ENCODE measurements at regions not wholly inside any gene's neighbourhood (a gene's known extent, or its start where the extent isn't known, plus 50 kb on each side); places are given as distances from the start of the nearest gene placed in this dataset.
"Not testable (repeated sequence)": the region's sequence is repeated elsewhere in the genome, so short reads cannot be mapped to it uniquely, and the experiment has no call there.

DNA sequence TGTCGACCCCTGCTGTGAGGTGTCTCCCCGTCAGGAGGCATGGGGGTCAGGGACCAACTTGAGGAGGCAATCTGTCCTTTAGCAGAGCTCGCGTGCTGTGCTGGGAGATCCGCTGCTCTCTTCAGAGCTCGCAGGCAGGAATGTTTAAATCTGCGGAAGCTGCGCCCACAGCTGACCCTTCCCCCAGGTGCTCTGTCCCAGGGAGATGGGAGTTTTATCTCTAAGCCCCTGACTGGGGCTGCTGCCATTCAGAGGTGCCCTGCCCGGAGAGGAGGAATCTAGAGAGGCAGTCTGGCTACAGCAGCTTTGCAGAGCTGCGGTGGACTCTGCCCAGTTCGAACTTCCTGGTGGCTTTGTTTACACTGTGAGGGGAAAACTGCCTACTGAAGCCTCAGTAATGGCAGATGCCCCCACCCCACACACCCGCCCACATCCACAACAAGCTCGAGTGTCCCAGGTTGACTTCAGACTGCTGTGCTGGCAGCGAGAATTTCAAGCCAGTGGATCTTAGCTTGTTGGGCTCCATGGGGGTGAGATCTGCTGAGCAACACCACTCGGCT, 133.1 kb downstream of the CENPC start:
- not testable (repeated sequence) for DNase-seq (ENCODE audit: low read depth in 4 of 4, low spot score in 3 of 4)

DNA sequence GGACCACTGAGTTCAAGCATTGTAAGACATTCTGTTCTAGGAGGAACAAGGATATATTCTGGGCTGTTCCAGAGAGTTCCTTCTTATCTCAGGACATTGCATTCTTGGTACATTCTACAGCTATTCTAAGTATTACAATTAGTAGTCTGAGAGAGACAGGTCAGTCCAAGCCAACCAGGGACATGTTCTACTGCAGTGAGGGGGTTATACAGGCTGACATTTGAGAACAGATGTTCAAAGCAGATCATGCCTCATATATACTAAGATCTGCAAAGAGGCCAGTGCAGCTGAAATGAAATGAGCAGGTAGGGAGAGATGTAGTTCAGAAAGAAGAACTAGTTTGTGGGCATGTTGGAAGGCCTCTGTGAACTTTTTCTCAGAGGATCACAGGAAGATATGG, 142.0 kb downstream of the CENPC start:
- DNase-seq (ENCODE audit: low read depth in 4 of 4, low spot score in 3 of 4): no peak

DNA sequence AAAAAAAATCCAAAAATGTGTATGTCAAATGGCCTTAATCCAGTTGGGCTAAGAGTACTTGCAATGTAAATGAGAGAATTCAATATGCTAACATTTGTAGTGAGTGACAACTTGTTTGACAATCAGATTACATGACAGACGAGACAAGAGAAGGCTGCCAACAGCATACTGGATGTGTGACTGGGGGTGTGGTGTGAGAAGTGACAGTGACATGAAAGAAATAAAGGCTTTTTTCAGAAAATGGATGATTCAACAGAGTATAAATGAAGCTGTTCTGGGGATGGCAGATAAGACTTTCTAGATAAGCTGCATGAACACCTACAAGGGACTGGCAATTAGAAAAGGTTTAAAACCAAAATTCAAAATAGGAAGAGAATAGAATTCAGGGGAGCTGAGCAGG, 143.4 kb downstream of the CENPC start:
- DNase-seq (ENCODE audit: low read depth in 4 of 4, low spot score in 3 of 4): no peak

DNA sequence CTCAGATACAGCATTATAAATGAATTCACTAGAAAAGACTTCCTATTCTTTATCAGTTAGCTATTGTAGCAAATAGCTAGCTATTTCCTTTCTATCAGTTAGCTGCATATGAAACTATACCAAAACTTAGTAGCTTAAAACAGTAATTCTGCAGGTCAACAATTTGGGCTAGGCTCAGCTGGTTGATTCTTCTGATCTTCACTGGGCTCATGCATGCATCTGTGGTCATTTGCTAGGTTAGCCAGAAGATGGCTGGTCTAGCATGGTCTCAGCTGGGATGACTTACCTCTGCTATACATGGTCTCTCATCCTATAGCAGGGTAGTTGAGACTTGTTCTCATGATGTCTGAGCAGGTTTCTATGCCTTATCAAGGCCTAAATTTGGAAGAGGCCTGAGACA, 147.4 kb downstream of the CENPC start:
- DNase-seq (ENCODE audit: low read depth in 4 of 4, low spot score in 3 of 4): no peak

DNA sequence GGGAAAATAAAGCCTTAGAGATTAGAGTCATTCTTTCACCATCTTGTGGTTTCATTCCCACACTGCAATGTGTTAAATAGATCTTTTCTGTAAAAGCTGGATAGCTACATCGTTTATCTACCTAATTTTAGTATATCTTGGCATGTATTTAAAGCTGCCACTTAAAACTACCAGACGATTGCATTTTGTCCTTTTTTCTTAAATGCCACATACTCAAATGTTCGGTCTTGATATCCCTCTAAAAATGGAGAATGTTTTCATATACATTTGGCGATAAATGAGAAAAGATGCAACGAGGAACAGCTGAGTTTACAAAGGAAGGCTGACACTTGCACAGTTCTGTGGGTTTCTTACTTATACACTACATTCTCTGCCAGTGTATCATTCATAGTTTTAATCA, 148.3 kb downstream of the CENPC start:
- DNase-seq (ENCODE audit: low read depth in 4 of 4, low spot score in 3 of 4): no peak

DNA sequence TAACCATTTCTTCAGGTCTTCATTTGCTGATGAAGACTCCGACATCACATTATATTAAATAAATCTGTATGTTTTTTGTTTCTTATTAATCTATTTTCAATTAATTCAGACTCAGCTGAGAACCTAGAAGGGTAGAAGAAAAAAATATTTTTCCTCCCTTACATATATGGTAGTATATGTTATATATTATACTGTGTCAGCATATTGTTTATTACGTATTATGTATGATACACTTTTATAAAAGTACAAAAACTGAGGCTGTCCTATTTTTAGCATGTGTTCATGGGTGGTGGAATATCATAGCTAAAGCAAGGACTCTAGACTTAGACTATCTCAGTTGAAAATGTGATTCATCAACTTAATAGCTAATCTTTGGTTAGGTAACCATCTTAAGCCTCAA, 149.3 kb downstream of the CENPC start:
- no peak for DNase-seq (ENCODE audit: low read depth in 4 of 4, low spot score in 3 of 4)

DNA sequence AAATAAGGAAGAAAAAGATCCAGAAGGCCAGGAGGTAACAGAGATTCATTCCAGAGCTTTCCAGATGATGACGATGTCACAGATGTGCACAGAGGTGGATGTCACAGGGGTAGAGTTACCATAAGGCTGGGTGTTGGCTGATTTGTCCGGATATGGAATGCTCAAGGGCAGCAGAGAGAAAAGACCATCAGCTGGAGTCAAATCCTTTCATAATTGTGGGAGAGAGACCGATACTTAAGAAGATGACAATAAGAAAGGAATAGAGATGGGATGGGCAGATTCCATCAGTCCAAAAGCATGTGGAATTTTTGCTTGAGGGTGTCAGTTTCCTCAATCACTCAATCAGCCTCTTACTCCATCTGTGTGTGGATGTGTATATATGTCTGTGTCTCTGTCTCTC, 150.4 kb downstream of the CENPC start:
- no peak for DNase-seq (ENCODE audit: low read depth in 4 of 4, low spot score in 3 of 4)

DNA sequence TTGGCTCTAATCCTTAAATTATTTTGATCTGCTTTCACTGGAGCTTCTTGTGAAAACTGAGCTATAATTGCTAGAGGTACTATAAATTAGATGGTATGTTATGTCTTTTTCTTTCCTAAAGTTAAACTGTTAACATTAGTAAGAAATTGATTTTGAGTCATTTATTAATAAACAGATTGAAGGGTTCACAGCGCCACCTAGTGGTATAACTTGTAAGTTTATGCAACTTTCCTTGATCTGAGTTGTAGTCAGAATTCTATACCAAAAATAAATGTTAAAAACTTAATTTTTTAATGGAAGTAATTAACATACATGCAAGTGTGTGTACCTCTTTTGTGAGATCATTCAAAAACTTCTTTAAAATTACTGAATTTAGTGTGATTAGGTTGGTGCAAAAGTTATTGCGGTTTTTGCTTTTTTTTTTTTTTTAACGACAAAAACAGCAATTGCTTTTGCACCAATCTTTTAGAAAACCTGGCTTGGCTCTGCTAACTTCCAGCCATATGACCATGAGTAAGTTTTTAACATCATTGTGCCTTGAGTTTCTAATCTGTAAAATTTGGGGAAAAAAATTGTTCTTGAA, 151.5 kb downstream of the CENPC start:
- DNase-seq (ENCODE audit: low read depth in 4 of 4, low spot score in 3 of 4): peak; percentile 15 to 28 (median 24)

DNA sequence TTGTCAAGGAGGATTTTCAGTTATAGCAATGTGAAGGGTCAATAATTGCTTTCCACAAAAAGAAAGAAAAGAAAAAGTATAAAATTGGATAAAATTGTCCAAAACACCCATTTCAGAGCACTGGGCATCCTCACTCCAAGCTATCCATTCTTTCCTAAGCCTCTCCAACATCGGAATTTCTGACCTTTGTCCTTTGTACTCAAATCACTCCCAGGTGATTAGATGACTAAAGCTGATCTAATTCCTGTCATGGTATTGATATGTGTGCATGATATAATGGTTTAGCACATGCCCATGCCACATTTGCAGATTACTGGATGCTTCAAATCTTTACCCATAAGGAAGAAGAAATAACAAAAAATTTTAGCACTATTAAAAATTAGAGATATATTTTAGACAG, 152.3 kb downstream of the CENPC start:
- no peak for DNase-seq (ENCODE audit: low read depth in 4 of 4, low spot score in 3 of 4)

DNA sequence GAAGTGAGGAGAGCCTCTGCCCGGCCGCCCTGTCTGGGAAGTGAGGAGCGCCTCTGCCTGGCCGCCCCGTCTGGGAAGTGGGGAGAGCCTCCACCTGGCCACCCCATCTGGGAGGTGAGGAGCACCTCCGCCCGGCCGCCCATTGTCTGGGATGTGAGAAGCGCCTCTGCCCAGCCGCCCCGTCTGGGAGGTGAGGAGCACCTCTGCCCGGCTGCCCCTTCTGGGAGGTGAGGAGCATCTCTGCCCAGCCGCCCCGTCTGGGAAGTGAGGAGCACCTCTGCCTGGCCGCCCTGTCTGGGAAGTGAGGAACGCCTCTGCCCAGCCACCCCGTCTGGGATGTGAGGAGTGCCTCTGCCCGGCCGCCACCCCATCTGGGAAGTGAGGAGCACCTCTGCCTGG, 163.9 kb downstream of the CENPC start:
- DNase-seq (ENCODE audit: low read depth in 4 of 4, low spot score in 3 of 4): not testable (repeated sequence)

DNA sequence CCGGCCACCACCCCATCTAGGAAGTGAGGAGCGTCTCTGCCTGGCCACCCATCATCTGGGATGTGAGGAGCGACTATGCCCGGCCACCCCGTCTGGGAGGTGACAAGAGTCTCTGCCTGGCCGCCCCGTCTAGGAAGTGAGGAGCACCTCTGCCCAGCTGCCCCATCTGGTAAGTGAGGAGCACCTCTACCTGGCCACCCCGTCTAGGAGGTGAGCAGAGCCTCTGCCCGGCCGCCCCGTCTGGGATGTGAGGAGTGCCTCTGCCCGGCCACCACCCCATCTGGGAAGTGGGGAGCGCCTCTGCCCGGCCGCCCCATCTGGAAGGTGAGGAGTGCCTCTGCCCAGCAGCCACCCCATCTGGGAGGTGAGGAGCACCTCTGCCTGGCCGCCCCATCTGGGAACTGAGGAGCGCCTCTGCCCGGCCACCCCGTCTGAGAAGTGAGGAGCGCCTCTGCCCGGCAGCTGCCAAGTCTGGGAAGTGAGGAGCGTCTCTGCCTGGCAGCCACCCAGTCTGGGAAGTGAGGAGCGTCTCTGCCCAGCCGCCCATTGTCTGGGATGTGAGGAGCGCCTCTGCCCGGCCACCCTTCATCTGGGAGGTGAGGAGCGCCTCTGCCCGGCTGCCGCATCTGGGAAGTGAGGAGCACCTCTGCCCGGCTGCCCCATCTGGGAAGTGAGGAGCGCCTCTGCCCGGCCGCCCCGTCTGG, 164.4 kb downstream of the CENPC start:
- DNase-seq (ENCODE audit: low read depth in 4 of 4, low spot score in 3 of 4): not testable (repeated sequence)

DNA sequence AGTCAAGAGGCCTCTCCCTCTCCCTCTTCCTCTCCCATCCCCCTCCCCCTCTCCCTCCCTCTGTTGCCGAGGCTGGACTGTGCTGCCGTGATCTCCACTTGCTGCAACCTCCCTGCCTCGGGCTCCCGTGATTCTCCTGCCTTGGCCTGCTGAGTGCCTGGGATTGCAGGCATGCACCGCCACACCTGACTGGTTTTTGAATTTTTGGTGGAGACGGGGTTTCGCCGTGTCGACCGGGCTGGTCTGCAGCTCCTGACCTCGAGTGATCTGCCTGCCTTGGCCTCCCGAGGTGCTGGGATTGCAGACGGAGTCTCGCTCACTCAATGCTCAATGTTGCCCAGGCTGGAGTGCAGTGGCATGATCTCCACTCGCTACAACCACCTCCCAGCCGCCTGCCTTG, 165.1 kb downstream of the CENPC start:
- no peak for DNase-seq (ENCODE audit: low read depth in 4 of 4, low spot score in 3 of 4)

DNA sequence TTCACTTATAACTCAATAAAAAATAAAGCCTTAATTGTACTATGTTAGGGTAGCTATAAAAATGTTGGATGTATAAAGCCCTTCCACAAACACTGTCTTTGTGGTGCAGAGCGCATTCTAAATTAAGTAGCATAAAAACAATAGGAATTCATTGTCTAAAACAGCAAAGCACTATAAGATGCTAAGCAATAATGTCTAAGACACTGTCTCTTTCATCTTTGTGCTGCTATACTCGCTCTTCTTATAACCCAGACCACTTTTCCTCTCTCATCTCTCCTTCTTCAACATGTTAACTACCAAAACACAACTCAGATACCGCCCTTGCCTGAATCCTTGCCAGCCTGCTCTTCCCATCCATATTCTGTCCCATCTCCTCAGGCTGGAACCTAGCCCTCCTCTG, 170.0 kb downstream of the CENPC start:
- no peak for DNase-seq (ENCODE audit: low read depth in 4 of 4, low spot score in 3 of 4)

DNA sequence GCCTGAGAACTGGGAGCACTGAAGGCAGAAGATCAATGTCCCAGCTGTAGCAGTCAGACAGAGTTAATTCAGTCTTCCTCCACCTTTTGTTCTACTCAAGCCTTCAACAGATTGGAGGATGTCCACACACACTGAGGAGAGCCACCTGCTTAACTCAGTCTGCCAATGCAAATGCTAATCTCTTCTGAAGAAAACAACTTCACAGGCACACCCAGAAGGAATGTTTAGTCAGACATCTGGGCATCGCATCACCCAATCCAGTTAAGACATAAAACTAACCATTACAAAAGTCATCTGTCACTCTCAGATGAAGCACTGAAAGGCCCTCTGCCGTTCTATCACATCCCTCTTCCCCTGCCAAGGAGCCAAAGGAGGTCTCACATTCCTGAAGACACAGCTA, 173.7 kb downstream of the CENPC start:
- no peak for DNase-seq (ENCODE audit: low read depth in 4 of 4, low spot score in 3 of 4)

DNA sequence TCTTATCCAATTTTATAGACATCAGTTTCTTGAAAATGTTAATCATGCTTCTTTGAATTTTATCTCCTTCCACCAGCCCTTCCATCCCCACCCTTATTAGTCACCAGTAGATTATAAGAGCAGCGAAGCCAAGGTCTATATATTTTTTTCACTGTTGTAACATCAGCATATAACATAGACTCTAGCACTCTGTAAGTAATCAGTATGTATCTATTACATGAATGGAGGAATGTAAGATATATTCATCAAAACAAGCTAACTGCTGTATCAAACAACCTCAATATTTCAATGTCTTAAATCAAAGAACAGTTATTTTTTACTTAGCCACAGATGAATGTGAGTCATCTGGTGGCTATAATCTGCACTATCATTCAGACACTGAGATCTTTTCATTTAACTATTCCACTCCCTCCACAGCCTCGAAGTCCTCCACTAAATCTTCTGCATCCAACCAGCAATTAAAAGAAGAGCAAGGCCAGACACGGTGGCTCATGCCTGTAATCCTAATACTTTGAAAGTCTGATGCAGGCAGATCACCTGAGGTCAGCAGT, 178.9 kb downstream of the CENPC start:
- no peak for DNase-seq (ENCODE audit: low read depth in 4 of 4, low spot score in 3 of 4)

DNA sequence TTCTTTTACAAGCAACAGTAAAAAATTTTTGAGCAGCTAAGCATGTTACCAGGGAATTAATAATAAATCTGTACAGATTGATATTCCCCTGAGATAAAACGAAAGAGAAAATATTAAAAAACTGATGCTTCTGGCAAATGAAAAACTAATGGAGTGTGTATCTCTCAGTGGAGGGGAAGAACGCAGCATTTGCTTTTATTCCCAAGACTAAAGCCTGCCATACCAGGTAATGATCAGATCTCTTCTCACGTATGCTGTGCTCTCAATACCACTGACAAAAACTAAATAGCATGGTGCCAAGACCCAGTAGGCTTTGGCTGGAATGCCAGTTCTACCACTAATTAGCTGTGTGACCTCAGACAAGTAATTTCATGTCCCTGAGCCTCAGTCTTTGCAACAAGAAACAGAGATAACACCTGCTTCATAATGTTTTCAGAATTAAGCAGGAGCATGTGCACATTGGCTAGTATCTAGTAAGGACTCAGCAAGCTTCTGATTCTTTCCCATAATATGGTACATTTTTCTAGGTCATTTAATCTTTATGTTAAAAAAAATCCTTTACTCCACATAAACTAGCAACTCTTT, 179.6 kb downstream of the CENPC start:
- no peak for DNase-seq (ENCODE audit: low read depth in 4 of 4, low spot score in 3 of 4)

DNA sequence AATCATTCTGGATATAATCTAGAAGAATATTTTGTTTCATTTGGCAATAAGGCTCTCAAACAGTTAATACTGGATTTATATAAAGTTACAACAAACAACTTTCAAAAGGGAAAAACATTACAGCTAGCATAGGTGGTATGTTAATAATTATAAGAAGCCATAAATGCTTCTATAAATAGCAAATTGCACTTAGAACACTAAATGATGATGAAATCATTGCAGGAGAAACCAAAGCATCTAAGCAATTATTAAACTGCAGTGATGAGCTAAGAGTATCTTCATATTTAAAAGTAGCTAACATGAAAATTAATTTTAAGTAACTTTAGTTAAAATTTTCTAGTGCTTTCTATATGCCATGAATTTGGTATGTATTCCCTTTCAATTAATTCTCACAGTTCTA, 189.5 kb downstream of the CENPC start:
- no peak for DNase-seq (ENCODE audit: low read depth in 4 of 4, low spot score in 3 of 4)

DNA sequence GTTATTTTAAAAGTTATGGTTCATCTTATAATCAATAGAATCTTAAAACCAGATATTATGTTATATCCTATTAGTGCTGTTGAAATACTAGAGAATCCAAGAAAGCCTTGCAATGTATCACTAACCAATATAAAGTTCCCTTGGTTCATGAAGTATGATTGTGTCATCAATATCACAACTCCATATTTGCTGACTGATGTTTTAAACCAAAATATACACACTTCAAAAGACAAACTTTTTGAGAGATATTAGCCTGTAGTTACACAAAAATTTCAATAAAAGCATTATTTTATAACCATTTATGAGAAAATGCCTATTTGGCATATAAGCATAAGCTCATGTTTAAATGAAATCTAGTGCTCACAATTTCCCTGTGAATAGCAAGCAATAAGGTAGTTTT, 198.6 kb downstream of the CENPC start:
- no peak for DNase-seq (ENCODE audit: low read depth in 4 of 4, low spot score in 3 of 4)

DNA sequence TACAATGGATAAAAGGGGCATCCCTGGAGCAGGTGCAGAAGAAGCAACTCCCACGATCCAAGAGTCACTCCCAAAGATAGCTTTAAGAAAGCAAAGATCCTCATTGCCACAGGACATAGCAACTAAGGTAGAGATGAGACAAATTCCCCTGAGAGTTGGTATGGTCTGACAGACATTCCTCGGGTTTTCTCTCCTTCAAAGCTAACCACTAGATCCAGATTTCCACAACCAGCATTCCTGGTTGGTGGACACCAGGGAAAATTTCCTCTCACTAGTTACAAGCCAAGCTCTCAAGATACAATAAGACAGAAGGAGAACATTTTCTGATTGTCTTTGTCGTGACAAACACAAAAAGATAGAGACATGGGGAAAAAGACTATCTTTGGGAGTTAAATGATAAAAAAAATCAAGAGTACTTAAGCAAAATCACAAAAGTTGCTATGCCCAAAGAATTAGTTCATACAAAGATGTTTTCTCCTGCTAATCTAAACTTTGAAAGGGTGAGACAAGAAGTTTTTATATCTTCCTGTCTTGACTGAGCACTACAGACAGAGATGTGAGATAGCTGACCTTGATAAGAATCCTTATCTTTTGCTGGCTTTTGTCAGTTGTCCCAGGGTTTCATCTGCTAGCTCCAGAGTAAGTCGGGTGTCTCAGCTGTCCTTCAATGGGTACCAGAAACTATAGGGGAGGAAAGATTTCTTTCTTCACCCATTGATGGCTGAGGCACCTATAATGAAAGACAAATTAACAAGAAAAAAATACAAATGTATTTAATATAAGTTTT, 200.5 kb downstream of the CENPC start:
- no peak for DNase-seq (ENCODE audit: low read depth in 4 of 4, low spot score in 3 of 4)

DNA sequence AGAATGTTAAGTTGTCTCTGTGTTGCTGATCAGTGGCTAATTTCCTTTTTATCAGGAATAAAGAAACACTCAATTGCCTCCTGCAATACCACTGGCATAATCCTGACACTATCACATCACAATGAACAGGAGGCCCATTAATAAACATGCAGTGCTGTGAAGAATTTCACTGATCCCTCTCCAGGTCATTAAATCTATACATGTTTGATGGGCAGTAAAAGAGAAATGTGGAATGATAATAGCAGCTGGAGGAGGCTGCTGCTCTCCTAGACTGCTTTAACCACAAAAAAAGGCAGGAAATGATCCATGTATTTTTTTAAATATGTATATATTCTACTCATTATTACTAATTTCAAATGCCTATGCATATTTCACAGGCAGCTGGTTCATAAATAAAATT, 202.1 kb downstream of the CENPC start:
- peak in 1 of 4 donors; percentile 6 for DNase-seq (ENCODE audit: low read depth in 4 of 4, low spot score in 3 of 4)

DNA sequence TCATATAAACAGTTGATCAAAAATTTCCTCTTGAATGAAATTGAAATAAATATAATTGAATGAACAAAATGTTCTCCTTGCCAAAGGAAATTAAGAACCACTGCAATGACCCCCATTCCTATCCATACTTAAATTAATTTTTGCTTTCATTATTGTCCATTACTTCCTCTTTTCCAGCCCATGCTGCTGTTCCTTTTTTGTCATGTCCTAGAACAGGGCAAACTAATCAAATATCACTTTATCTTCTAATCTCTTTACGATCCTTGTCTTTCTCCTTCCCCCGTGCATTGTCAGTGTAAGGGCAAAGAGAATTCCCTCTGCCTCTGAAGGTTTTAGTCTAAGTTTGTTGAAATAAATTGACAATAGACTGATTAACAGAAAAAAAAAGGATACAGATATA, 203.0 kb downstream of the CENPC start:
- DNase-seq (ENCODE audit: low read depth in 4 of 4, low spot score in 3 of 4): no peak

Data from right renal pelvis (tissue), 4 donors.